GM19238 (cell line): ENCODE measurements at regions not wholly inside any gene's neighbourhood (a gene's known extent, or its start where the extent isn't known, plus 50 kb on each side); places are given as distances from the start of the nearest gene placed in this dataset.
"Not testable (repeated sequence)": the region's sequence is repeated elsewhere in the genome, so short reads cannot be mapped to it uniquely, and the experiment has no call there.

ENCODE experiments used
- DNase-seq: peaks from one replicate; pipeline ENCODE4 v3.0.0; 2011; ENCODE audit warnings: low spot score; ENCODE audit not compliant: insufficient read length

DNA sequence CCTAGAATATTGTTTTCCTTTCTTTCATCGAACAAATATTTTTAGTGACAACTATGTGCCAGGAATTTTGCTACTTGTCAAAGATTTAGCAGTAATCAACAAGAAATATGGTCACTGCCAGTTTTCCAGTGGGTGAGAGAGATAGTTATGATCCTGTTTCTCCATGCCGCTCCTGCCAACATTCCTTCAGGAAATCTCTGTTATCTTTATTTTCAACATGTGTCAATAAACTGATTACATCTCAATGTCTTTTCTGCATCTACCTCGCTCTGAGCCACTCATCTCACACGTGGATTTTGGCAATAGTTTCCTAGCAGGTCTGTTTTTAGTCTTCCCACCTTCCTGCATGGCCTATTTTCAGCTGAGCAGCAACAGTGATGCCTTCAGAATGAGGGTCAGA lies 650.0 kb upstream of the STXBP6 start:
- no peak for DNase-seq

DNA sequence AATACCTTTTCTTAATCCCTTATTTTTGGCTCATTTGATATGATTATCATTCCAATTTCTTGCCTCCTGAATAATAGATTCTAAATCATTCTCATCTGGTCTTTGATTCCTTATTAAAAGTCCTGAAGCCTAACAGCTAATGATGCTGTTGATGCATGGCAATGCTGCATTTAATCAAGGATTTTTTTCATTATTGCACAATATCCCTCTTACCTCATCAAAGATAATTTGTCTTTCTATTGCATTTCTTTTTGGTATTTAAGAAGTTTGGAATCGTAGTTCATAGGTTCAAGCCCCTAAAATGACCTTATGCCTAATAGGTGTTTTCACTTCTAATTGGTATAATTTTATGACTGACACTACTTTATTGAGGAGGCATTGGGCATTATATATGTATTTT lies 648.2 kb upstream of the STXBP6 start:
- no peak for DNase-seq

DNA sequence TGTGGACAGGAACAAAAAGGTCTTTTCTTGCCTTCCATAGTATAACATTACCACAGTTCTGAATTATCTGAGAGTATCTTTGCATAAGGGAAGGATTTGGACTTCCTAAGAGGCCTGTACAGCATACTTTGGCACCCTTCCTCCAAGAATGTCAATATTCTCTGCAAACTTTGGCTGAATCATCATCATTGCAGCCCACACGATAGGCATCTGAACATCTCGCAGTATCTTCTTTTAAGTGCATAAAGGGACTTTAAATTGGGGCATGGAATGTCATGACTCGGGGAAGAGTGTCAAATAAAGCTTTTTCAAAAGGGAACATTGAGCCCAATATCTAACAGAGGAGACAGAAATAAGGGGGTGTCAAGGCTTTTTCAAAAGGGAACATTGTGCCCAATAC lies 646.2 kb upstream of the STXBP6 start:
- DNase-seq: no peak

DNA sequence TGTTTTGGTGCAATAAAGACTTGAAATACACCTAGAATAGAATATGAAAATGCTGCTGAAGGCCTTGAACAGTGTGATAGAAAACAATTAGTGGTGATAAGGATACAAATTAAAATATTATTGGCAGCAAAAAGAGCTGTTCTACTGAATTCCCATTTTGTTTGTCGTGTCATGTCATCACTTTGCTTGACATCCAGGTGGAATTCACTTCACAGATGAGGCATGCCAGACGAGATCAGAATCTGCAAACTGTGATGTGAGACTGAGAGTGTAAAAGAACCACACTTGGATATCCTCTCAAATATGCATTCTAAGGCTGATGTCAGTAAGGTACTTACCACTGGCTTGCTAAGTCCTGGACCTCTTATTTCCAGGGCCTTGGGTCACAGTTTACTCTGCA lies 635.1 kb upstream of the STXBP6 start:
- no peak for DNase-seq

DNA sequence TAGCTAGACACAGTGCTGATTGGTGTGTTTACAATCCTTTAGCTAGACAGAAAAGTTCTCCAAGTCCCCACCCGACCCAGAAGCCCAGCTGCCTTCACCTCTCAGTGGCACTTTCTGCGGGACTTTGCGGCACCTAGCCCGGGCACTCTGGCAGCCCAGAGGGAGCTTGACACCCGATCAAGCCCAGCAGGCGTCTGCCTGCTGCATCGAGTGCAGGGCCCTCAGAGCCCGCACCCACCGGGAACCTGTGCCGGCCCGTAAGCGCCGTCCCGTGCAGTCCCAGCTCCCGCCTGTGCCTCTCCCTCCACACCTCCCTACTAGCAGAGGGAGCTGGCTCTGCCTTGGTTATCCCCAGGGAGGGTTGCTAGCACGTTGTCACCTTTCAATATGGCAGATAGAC lies 631.0 kb upstream of the STXBP6 start:
- DNase-seq: no peak

DNA sequence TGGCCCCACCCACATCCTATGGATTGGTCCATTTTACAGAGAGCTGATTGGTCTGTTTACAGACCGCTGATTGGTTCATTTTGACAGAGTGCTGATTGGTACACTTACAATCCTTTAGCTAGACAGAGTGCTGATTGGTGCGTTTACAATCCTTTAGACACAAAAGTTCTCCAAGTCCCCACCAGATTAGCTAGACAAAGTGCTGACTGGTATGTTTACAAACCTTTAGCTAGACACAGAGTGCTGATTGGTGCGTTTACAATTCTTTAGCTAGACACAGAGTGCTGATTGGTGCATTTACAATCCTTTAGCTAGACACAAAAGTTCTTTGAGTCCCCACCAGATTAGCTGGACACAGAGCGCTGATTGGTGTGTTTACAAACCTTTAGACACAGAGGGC lies 630.6 kb upstream of the STXBP6 start:
- not testable (repeated sequence) for DNase-seq

DNA sequence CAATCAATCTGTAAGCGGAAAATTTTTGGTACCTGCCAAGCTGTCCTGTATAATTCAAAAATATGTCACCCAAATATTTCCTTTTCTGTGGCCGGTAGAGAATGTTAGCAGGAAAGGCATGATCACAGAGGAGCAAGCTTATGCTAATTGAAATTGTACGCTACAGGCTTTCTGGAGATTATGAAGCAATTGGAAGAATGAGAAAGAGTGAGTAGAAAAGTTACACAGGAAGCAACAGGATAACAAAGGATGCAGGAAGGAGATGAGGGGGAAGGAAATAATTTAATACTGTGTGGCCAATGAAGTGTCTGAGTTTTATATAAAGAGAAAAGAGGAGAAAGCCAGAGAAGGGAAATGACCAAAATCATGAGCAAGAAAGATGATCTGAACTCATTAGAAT lies 627.2 kb upstream of the STXBP6 start:
- no peak for DNase-seq

DNA sequence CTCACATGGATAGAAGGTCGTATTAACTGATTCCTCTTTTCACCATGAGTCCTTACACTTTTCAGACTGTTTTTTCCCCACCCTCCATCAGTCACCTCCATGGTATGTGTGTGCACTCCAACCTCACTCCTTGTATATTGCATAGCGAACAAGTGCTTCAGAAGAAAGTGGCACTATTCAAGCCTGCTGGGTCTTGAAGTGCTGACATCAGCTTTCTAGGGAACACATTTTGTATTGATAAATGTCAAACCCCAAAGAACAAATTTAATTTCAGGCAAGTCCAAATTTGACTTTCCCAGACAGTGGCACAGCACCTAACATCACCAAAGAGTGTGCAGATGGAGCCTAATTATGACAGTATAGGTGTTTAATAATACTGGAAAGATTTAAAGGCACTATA lies 617.4 kb upstream of the STXBP6 start:
- DNase-seq: no peak

DNA sequence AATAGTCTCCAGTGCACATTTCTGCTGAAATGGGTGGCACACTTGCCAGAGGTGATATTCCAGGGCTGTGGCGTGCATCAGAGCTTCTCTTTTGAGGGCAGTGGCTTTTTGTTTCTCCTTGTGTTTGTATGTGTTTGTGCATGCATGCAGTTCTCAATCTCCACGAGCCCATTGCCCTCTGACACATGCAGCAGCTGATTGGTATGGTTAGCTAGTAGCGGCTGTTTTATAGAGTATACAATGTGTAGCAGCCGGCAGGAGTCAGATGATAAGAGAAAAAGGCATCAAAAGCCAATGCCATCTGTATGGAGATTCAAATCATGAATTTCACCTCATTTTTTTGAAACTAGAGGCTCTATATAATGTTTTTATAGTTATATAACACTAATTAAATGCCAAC lies 616.9 kb upstream of the STXBP6 start:
- DNase-seq: no peak

DNA sequence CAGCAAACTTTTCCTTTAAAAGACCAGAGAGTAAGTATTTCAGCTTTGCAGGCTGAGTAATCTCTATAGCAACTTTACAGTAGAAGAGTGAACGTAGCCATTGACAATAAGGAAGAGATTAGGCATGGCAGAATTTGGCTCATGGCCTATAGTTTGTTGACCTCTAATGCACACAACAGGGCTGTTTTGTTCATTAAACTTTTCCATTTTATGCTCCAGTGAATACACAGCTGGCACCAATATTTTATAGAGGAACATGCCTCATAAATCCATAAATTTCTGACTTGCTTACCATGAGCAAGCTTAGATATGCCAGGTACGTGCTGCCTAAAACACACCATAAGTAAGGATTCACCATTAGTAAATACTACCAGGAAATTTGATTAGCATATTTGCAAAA lies 609.0 kb upstream of the STXBP6 start:
- no peak for DNase-seq

DNA sequence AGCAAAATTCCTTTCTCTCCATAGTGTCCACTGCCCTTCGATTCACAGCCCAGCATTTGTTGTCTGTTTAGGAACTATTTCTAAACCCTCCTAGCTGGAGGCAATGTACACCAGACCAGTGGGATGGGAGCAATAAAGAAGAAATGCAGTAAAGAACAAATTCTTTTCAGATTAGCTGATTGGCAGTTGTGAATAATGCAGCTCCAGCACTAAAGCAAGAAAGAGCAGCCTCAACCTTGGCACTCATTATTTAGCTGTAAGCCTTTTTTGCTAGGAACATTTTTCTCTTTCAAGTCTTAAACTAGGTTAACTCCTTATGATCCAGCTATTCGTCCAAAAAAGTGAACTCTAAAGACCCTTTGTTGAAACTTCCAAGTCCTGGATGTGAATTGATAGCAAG lies 580.5 kb upstream of the STXBP6 start:
- DNase-seq: no peak

DNA sequence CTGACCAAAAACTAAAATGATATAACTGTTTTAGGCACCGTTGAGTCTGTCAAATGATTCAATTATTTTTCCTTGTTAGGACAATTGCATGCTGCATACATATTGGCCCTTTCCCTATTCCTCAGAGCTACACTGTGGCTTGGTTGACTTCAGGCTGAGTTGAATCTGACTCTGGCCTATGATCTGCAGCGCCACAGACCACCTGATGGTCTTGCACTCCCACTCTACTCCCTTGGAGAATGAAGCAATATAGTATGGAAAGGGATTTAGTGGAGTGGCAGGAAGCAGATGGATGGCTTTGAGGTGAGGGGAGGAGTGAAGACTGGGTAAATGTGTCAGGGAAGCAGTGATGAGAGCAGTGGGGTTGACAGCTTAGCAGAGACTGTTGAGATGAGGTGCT lies 579.0 kb upstream of the STXBP6 start:
- no peak for DNase-seq

DNA sequence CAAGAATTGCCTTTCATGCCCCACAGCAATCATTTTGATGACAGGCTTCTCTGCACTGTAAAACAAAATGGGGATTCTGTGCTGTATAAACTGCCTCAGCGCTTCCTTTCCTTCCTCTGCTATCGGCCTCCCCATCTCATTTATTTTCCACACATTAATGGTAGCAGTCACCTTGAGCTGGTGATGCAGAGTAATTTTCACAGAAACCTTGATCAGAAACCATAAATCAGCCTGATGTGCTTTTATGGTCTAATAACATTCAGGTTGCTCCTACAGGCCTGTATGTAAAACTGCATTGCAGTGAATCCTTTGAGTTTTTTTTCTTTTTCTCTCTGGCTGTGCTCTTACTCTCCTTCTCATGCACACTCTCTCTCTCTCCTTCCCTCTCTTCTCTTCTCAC lies 578.4 kb upstream of the STXBP6 start:
- no peak for DNase-seq

DNA sequence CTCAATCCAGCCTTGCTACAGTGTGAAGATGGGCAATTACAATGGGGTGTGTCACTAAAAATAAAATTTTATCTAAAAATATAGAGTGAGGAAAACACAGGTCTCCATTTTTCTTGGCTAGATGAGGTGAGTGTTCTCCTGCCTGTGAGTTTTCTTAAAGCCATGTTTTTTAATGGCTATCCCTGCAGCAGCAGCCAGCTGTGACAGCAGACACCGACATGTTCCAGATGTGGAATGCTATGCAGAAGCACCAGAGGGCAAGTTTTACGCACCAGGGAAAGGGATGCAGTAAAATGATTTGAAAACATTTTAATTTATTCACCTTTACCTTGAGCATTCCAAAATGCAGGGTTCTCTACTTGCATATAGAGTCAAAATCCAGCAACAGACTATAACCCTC lies 577.0 kb upstream of the STXBP6 start:
- DNase-seq: no peak

DNA sequence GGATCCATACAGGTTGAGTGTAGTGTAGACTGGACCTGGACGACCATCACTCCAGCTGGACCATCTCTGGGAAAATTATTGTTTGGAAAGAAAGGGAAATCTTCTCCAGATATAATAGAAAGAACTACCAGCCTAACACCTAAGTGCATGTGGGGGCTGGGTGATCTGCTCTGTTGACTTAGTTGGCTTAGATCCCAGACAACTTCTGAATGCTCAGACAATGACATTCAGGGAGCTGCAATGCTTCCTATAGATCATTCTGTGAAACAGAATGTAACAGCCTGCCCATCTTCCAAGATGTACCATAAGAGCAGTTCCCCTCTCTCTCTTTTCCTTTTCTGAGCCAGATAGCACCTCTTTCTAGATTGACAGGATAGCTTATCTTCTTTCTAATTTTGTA lies 572.8 kb upstream of the STXBP6 start:
- no peak for DNase-seq

DNA sequence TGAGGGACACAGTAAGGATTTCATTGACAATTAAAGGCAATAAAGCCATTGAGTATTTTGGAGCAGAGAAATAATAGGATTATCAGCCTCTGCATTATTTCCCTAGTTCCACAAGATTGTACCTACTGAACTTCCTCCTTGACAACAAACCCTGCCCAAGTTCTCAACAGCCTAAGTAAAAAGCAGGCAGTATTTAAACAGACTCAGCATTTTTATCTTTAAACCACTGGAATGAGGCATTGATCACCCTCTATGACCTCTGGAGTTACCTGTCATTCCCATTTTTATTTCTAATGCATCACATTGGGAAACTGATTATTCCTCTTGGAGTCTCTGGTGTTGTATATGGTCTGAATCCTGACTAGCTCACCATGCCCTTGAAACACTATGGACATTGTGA lies 570.6 kb upstream of the STXBP6 start:
- no peak for DNase-seq

DNA sequence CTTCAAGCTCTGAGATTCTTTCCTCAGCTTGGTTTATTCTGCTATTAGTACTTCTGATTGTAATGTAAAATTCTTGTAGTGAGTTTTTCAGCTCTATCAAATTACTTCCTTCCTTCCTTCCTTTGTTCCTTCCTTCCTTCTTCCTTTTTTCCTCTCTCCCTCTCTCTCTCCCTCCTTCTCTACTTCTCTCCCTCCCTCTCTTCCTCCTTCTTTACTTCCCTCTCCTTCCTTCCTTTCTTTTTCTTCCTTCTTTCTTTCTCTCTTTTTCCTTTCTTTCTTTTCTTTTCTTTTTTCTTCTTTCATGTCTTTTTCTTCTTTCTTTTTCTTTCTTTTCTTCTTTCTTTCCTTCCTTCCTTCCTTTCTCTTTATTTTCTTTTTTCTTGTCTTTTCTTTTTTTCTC lies 565.2 kb upstream of the STXBP6 start:
- no peak for DNase-seq

DNA sequence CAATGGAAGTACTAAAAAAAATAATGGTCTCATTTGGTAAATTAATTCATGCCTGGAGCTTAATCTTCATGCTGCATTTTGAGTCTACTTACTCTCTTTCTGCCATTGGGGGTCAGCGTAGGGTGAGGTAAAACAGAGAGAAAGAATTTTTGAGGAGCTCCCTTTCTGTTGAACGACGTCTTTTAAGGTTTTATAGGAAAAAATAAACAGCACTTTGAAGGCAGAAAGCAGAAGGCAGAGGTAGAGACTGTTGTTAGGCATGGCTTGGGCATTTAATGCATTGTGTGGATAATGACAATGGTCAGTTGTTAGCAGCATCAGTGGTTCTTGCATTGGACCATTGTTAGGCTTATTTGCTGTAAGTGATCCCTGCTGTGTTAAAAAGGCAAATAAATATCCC lies 557.2 kb upstream of the STXBP6 start:
- no peak for DNase-seq

DNA sequence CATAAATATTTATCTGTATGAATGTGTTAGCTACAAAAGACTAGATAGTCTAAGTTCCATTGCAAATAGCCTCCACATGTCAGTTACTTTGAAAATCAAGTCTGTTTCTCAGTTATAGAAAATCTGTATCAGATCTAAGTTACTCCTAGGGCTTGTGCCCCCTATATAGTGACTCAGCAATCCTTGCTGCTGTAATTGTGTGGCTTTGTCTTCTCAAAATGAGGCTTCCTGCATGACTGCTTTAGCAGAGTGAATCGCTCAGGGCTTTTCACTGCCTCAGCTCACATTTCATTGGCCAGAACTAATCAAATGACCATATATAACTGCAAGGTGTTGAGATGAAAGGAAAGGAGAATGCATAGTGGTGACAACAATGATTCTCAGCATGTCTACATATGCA lies 552.2 kb upstream of the STXBP6 start:
- DNase-seq: no peak

DNA sequence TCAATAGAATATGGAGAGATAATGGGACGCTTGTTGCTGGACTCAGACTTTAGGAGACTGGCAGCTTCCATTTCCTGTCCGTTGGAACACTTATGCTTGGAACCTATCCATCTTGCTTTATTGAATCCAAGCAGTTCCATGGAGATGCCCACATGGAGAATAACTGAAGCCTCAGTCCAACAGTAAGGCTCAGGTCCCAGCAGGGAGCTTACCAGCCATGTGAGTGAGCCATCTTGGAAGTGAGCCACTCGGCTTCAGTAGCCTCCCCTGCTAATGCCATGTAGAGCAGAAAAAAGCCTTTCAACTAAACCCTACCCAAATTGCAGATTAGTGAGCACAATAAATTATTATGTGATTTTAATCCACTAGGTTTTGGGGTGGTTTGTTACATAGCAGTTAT lies 538.8 kb upstream of the STXBP6 start:
- no peak for DNase-seq

DNA sequence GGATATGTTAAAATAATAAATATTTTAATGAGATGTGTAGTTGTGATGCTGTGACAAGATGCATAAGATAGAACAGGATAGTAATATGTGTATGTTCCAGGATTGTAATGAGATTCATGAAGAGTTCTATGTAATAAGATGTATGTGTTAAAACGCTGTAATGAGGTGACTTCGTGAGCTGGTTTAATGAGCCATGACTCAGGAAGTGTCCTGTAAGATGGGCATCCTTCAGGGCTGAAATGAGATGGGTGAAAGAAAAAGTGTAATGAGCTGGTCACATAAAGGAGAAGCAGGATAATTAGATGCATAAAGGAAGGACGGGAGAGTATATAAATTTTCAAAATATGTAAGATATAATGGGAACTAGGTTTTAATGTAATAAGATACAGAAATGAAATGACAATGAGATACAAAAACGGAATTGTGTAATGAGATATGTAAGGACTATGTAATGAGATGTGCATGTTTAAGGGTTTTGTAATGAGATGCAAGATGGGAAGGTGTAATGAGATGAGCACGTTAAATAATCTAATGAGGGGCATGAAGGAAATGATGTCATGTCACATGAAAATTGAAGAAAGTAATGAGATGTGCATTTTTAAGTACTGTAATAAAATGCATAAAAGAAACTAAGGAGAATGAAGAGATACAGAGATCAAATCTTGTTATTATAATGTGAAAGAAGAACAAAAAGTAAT lies 524.8 kb upstream of the STXBP6 start:
- no peak for DNase-seq

DNA sequence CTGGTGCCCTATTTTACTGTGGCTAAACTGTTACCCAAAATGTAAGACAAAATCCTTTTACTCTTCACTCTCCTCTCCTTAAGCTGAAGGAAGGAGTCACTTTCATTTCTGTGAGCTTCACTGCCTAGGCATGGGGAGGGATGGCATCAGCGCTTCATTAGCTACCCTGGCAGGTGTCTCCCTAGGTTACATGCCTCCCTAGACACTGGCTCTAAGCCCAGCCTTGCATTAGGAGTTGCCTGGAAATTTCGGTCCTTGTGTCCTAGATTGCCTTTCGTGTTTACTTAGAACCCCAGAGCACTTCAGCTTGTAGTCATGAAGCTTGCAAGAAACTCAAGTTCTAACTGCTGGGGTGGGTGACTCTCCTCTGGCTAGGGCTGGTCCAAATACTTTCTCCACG lies 520.5 kb upstream of the STXBP6 start:
- DNase-seq: no peak

DNA sequence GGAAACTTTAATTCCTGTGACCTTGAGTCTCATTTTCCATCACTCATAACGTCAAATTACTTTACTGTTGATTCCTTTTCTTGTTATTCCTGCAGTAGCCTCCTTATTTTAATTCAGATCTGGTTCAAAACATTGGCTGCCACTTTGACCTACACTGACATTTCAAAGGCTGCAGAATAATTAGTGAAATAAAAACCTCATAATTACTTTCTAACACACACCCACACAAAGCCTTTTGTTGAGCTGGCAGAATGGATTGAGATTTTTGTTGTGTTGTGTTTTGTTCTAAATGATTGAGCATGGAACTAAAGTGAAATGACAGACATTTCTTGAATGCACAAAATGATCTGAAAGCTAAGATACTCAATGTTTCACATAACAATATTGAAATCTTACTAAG lies 507.5 kb upstream of the STXBP6 start:
- DNase-seq: no peak

DNA sequence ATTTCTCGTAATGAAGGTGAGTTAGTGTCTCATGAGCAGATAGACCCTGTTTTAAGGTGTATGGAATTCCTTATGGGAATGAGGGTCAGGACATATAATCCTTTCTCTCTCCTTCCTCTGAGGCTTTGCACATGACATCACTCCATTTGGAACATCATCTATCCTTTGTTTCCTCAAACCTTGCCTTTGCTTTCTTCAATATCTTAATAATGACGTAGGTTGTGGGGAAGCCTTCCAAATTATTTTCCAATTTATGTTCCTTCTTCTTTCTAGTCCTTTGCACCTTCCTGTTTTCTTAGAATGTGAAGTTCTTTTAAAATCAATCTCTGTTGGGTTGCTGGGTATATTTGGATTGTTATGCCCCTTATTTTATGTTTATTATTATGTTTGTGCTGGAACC lies 502.9 kb upstream of the STXBP6 start:
- DNase-seq: no peak
